Endothelial cell of umbilical vein (primary cell): ENCODE measurements at regions not wholly inside any gene's neighbourhood (a gene's known extent, or its start where the extent isn't known, plus 50 kb on each side); places are given as distances from the start of the nearest gene placed in this dataset.

Source experiments
- BruUV-seq: library from RNA; stranded (reverse); fragments of 400-500 nt; replicated peaks from 2 replicates; lab custom pipeline; 2021; lab: Mats Ljungman, UMichigan
- CTCF ChIA-PET: fragments of 300-600, 350-600 bp; sonication (Branson Sonifier 250); formaldehyde crosslinking; loops from one replicate; lab custom pipeline; 2021; ENCODE audit warnings: antibody characterized with exemption, inconsistent platforms; lab: Charles Lee
- POLR2A ChIA-PET: fragments of 300-600, 350-600 bp; sonication (Branson Sonifier 250); formaldehyde crosslinking; loops from one replicate; lab custom pipeline; 2021; ENCODE audit warnings: antibody characterized with exemption, inconsistent platforms; lab: Charles Lee
- DNase-seq: peaks from one replicate; pipeline ENCODE4 v3.0.0-alpha.2; 2011; ENCODE audit warnings: low read depth, low spot score
- FAIRE-seq: peaks from 2 replicates; lab custom pipeline; 2011; peaks lifted over from hg19 to GRCh38; lab: Jason Lieb, UNC
- H2AFZ ChIP-seq: 2 replicates; pipeline ENCODE4 v1.6.0; 2012; ENCODE audit warnings: low read depth, low read length, control low read depth, inconsistent platforms
- H3K27ac ChIP-seq: 2 replicates; pipeline ENCODE4 v1.5.1; 2011; ENCODE audit warnings: low read depth, mild to moderate bottlenecking, control low read depth, low read length, moderate library complexity; ENCODE audit not compliant: insufficient read depth
- H3K27me3 ChIP-seq, 2 experiments: 2 replicates each; pipeline versions ENCODE4 v1.6.0 to v1.6.1; 2011; ENCODE audit warnings: low read length in 2 of 2, mixed read lengths in 1 of 2; ENCODE audit not compliant: control insufficient read depth in 2 of 2, insufficient read depth in 2 of 2
- H3K36me3 ChIP-seq, 2 experiments: 2 replicates in 1 of 2; 3 replicates in 1 of 2; pipeline ENCODE4 v1.5.1; 2011; ENCODE audit warnings: low read length in 2 of 2, mild to moderate bottlenecking in 1 of 2, moderate library complexity in 1 of 2; ENCODE audit not compliant: control insufficient read depth in 2 of 2, insufficient read depth in 2 of 2; ENCODE audit errors: extremely low read depth in 1 of 2
- H3K4me1 ChIP-seq: 3 replicates; pipeline ENCODE4 v1.5.1; 2011; ENCODE audit warnings: mild to moderate bottlenecking, low read length; ENCODE audit not compliant: control insufficient read depth, insufficient read depth; ENCODE audit errors: extremely low read depth
- H3K4me2 ChIP-seq: 2 replicates; pipeline ENCODE4 v1.6.1; 2011; ENCODE audit warnings: low read length, control low read depth, mixed read lengths; ENCODE audit not compliant: insufficient read depth
- H3K4me3 ChIP-seq, 3 experiments: fragments of 200-600 bp in 1 of 3; sonication (generic), shearing (Covaris generic) in 1 of 3; replicated peaks in 1 of 3; 2 replicates each; pipeline ENCODE4 v1.5.1; 2011 to 2016; ENCODE audit warnings: control low read depth in 3 of 3, low read length in 3 of 3, mild to moderate bottlenecking in 2 of 3, inconsistent platforms in 1 of 3, low read depth in 1 of 3, moderate library complexity in 1 of 3; ENCODE audit not compliant: insufficient read depth in 1 of 3
- H3K79me2 ChIP-seq: 2 replicates; pipeline ENCODE4 v1.6.0; 2012; ENCODE audit warnings: low read length, inconsistent platforms; ENCODE audit not compliant: control insufficient read depth, insufficient read depth
- H3K9ac ChIP-seq: replicated peaks from 2 replicates; pipeline ENCODE3; 2011; ENCODE audit warnings: low read length, control low read depth; ENCODE audit not compliant: insufficient read depth; ENCODE audit errors: extremely low read depth
- H3K9me1 ChIP-seq: replicated peaks from 3 replicates; pipeline ENCODE4 v1.6.0; 2011; ENCODE audit warnings: mild to moderate bottlenecking, low read length; ENCODE audit not compliant: control insufficient read depth, insufficient read depth; ENCODE audit errors: extremely low read depth
- H3K9me3 ChIP-seq: replicated peaks from 2 replicates; pipeline ENCODE4 v1.5.1; 2012; ENCODE audit warnings: low read length, inconsistent platforms; ENCODE audit not compliant: control insufficient read depth, insufficient read depth
- H4K20me1 ChIP-seq: replicated peaks from 2 replicates; pipeline ENCODE3; 2011; ENCODE audit warnings: mild to moderate bottlenecking, low read length; ENCODE audit not compliant: control insufficient read depth, insufficient read depth; ENCODE audit errors: extremely low read depth
- CTCF ChIP-seq, 2 donors: IDR thresholded peaks; 1 replicate in 1 of 2; 2 replicates in 1 of 2; pipeline ENCODE4 v1.5.1; 2011; ENCODE audit warnings: low read length in 2 of 2, mild to moderate bottlenecking in 2 of 2, moderate library complexity in 2 of 2, control low read depth in 1 of 2, inconsistent platforms in 1 of 2, low read depth in 1 of 2; ENCODE audit not compliant: insufficient read depth in 1 of 2; ENCODE audit errors: extremely low read depth in 1 of 2
- EZH2 ChIP-seq: IDR thresholded peaks from 2 replicates; pipeline ENCODE4 v1.6.1; 2012; ENCODE audit warnings: borderline replicate concordance, low read depth, mild to moderate bottlenecking, moderate library complexity, low read length, inconsistent platforms; ENCODE audit not compliant: severe bottlenecking
- FOS ChIP-seq: IDR thresholded peaks from 2 replicates; pipeline ENCODE4 v1.6.1; 2011; ENCODE audit warnings: mild to moderate bottlenecking, low read length, moderate library complexity, borderline replicate concordance; ENCODE audit not compliant: insufficient read depth
- GATA2 ChIP-seq: IDR thresholded peaks from 2 replicates; pipeline ENCODE4 v1.7.0; 2011; ENCODE audit warnings: low read depth, mild to moderate bottlenecking, moderate library complexity, mixed read lengths, low read length; ENCODE audit not compliant: insufficient read length, insufficient read depth
- JUN ChIP-seq: IDR thresholded peaks from 2 replicates; pipeline ENCODE4 v1.6.1; 2011; ENCODE audit warnings: borderline replicate concordance, low read depth; ENCODE audit not compliant: insufficient read length, insufficient read depth
- MAX ChIP-seq: IDR thresholded peaks from 2 replicates; pipeline ENCODE4 v1.6.1; 2011; ENCODE audit not compliant: insufficient read depth, insufficient read length
- MYC ChIP-seq: IDR thresholded peaks from one replicate; pipeline ENCODE4 v1.6.1; 2011; ENCODE audit warnings: mild to moderate bottlenecking, low read depth, low read length
- POLR2A ChIP-seq: IDR thresholded peaks from 2 replicates; pipeline ENCODE4 v1.6.1; 2012; ENCODE audit warnings: low read depth, mild to moderate bottlenecking, control low read depth, low read length
- POLR2AphosphoS5 ChIP-seq: IDR thresholded peaks from 2 replicates; pipeline ENCODE4 v1.6.1; 2012; ENCODE audit warnings: low read depth, mild to moderate bottlenecking, control low read depth, low read length, moderate library complexity; ENCODE audit not compliant: insufficient read depth
- dilution Hi-C: fragments of 300-500 bp; cut with MboI; formaldehyde crosslinking; loops from one replicate; pipeline ENCODE4 v1.15.0; 2019; ENCODE audit warnings: low sequenced_read_pairs; ENCODE audit not compliant: extremely low pct_ligation_motif_present
- intact Hi-C: fragments of 100-400 bp; cut with micrococcal nuclease; formaldehyde crosslinking; loops from one replicate; pipeline ENCODE4 v1.10.0; 2022

- Histone ChIP-seq H2AFZ (no peak overlapping the region), H3K4me2 (no peak overlapping the region), H3K4me3 (no peak overlapping the region), H3K27me3 (no peaks in the 10 kb centered on the region), H3K9me3 (no peaks in the 10 kb centered on the region), H4K20me1 (no peaks in the 10 kb centered on the region), H3K9ac (no peak overlapping the region), H3K9me1 (no peaks in the 10 kb centered on the region), H3K36me3 (no peaks in the 10 kb centered on the region), H3K79me2 (no peaks in the 10 kb centered on the region), H3K4me1 (no peaks in the 10 kb centered on the region), H3K27ac (no peak overlapping the region)
- no TSS peak for BruUV-seq
- FAIRE-seq (no peak), DNase-seq (no peak)
- dilution Hi-C loops (no loop called here), intact Hi-C loops (no loop called here)
- ChIA-PET POLR2A (no interaction called here), CTCF (no interaction called here)
- TF ChIP-seq GATA2, result no peak
- no peak for TF ChIP-seq JUN
- TF ChIP-seq POLR2AphosphoS5, result no peak
- TF ChIP-seq MYC, result no peak
- no peak for TF ChIP-seq CTCF (IDR thresholded peaks at IDR 0.05; ENCODE audit: extremely low read depth in 1 of 2, insufficient read depth in 1 of 2, low read depth in 1 of 2, low read length in 2 of 2)
- no peak for TF ChIP-seq MAX
- no peak for TF ChIP-seq POLR2A
- no peak for TF ChIP-seq FOS
- no peak for TF ChIP-seq EZH2
Observed at GRCh38 chr16:72565106-72565505, 393.2 kb upstream of the PMFBP1 start.
